ENCODE measurements at regions not wholly inside any gene's neighbourhood (a gene's known extent, or its start where the extent isn't known, plus 50 kb on each side); places are given as distances from the start of the nearest gene placed in this dataset.

DNA sequence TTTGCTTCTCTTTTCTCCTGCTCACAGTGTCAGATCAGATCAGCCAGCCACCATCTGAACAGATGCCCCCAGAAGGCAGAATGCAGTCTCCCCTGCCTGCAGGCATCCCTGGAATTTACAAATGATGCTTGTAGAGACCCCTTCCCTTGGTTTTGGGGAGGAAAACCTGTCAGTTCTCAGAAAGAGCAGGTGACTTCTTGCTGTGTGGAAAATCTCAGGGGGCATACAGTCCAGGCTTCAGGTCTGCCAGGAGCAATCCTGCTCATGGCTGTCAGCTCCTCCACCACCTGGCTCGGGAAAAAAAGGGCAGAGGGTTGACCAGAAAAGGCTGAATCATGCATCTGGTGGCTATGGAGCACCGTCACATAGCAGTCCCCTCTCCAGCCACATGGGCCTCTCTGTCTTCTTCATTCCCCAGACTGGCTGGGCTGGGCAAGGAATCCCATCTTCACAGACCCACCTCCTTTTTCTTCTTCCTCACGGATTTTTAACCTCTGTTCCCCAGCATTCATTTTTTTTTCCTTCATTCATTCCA, 107.0 kb downstream of the KCNF1 start:
- no peak for DNase-seq

GRCh38 chr2:11019614-11020013, 107.9 kb downstream of the KCNF1 start:
- DNase-seq: no peak

DNA sequence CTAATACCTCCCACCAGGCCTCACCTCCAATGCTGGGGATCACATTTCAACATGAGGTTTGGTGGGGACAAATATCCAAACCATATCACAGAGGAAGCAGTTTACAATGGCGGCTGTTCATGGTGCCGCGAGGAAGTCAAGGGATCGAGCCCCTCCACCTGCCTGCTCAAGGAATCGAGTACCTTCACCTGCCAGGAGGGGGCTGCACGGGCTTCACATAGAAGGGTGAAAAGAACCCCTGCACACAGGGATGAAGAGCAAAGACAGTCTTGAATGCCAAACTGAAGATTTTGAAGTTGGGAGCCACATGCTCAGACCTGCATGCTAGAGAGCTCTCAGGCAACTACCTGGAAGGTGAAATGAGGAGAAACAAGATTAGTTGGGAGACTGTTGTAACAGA, 110.3 kb downstream of the KCNF1 start:
- DNase-seq: no peak

DNA sequence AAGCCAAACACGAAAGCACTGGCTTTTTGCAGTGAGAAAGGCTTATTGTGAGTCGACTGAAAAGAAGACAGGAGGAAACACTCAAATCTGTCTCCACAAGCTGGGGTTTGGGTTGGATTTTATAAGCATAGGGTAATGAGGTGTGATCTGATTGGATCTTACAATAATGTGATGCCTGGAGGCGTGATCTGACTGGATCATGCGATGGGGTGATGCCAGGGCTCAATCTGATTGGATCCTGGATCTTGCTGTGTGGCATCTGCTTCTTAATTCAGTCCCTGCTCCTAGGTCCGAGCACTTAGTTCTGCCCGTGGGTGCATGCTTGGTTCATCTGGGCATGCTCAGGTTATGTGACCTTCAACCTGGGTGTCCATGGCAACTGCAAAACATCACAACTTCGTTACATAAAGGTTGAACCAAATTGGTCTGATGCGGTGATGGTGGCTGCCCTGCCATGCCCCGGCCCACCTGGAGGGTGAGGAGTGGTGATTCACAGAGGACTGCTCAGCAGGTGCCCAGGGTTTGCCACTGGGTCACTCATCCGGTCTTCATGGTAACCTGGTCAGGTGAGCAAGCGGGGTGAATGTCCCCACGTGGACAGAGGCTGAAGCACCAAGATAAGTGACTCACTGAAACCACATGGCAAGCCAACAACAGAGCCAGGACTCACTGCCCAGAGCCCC, 111.0 kb downstream of the KCNF1 start:
- DNase-seq: no peak

DNA sequence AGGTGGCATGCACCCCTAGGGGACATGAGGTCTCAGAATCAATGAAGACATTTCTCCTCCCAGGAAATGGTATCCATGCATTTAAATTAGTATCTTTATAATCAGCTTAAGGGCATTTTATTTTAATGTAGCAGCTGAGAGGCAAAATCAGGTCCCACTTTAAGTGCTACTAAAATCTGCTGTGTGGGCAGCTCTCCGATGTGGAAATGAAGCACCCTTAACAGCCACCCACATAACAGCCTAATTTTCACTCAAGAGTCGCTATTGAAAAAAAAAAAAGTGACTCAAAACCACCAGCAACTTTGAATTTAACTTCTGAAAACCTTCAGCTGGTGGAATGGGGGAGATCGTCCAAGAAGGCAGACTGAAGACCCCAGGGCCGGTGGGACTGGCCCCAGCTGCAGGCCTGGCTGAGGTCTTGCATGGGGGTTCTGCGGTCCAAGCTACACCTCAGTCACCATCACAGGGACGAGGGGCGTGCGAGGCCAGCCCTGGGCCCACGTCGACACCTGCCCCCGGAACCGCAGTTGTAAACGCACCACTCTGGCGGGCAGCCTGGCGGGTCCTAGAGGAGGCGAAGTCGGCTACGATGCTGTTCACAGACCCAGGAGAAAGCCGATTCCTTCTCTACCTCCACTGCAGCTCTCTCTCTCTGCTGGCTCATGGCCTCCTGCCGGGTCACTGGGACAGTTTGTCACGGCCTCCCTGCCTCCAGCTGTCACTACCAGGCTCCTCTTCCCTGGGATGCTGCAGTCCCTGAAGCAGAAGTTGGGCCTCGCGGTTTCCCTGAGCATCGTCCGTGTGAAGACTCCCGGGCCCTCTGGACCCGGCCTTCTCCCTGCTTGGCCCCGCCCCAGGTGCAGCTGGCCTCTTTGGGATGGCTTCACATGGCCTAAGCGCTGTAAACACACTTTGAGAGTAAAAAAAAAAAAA, 111.9 kb downstream of the KCNF1 start:
- DNase-seq: no peak

DNA sequence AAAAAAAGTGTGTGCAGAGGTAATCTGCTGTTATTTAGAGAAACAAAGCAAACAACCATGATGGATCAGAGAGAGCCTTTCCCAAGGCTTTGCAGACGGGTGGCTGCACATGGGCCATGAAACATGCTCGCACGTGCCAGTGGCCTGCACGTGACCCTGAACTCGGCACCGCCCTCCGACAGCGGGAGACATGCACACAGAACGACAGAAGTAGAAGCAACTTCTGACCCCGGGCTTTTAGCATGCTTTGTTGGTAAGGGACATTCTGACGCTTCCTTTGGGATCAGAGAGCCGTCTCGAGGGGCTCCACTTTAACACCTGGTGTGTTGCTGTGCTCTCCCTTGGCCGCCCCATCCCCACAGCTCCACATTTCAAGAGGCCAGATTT, 112.5 kb downstream of the KCNF1 start:
- DNase-seq: peak; percentile 56 to 83

GRCh38 chr2:11024687-11025086, 113.0 kb downstream of the KCNF1 start:
- no peak for DNase-seq

- DNase-seq: no peak
These were observed 114.7 kb downstream of the KCNF1 start for GRCh38 chr2:11026286-11026921.

DNA sequence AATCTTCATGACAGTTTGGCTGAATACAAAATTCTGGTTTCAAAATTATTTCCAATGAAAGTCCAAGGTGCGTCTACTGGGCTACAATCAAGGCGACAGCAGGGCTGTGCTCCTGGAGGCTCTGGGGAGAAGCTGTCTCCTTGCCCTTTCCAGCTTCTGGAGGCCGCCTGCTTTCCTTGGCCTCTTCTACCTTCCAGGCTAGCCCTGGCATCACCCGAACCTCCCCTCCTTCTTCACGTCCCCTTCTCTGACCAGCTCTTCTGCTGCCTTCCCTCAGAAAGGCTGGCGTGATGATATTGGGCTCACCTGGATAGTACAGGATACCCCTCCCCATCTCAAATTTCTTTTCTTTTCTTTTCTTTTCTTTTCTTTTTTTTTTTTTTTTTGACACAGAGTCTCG, 115.5 kb downstream of the KCNF1 start:
- DNase-seq: no peak

DNA sequence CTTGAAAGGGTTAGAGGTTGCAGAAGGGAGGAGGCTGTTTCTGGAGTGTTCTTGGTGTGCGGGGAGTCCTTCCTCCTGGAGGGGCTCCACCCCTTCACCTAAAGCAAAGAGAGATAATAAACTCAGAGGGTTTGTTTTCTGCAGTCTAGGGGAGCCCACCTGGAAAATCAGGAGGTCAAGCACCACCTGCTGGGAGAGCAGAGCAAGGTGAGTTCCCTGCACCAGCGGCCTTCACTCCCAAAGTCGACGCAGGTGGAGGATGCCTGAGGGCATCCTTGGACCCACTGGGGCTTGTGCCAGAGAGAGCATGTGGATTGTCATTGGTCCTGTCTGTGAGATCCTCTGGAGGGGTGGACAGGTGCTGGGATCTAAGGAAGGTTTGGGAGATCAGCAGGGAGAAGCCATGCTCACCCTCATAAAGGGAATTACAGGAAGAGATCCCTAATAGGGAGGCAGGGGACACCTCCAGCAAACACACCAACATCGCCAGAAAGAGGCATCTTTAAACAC, 116.7 kb downstream of the KCNF1 start:
- no peak for DNase-seq

GRCh38 chr2:11029136-11029535, 117.4 kb downstream of the KCNF1 start:
- DNase-seq: no peak

DNA sequence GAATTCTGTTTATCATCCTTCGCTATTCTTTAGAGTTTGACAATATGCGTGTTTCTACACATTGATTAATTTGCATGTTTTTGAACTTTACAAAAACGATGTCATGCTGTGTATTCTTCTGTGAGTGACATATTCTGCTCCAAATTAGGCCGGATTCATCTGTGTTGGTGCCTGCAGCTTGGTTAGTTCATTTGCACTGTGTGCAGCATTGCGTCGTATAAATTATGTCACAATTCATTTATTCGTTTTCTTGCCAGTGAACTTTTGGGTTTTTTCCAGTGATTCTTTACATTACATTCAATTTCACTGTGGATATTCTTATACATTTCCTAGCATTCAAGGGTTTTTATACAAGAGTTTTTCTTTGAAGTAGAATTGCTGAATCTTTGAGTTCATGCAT, 118.3 kb downstream of the KCNF1 start:
- DNase-seq: no peak

DNA sequence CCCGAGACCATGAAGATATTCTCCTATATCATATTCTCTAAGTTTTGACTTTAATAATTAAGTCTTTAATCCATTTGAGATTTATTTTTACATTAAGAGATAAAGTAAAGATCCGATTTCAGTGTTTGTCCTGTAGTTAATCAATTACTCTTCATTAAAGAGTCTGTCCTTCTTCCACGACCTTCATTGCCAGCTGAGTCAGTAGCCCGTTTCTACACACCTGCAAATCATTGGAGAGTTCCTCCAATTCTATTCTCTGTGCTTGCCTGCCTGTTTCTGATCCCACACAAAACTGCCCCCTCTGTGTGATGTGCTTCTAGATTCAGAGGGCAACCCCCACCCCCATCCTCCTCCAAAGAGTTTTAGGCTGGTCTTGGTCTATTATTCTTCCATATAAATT, 119.2 kb downstream of the KCNF1 start:
- no peak for DNase-seq

DNA sequence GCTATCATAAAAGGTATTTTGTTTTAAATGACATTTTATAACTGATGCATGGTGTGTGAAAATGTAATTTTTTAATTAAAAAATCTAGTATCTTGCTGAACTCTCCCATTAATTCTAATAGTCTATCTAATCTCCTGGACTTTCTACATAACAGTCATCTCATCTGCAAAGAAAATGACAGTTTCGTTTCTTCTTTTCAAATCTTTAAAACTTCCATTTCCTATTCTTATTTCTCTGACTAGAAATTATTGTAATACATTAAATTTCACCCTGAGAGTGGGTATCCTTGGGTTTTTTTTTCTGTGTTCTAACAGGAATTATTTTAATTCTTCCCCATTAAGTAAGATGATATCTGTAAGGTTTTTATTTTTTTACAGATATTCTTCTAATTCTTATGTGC, 120.1 kb downstream of the KCNF1 start:
- DNase-seq: no peak

GRCh38 chr2:11032396-11032795, 120.7 kb downstream of the KCNF1 start:
- no peak for DNase-seq

GRCh38 chr2:11033114-11033513, 121.4 kb downstream of the KCNF1 start:
- DNase-seq: no peak

- no peak for DNase-seq
These were observed 116.6 kb upstream of the SLC66A3 start for GRCh38 chr2:11038641-11039040.

GRCh38 chr2:11040992-11041391, 114.3 kb upstream of the SLC66A3 start:
- no peak for DNase-seq

DNA sequence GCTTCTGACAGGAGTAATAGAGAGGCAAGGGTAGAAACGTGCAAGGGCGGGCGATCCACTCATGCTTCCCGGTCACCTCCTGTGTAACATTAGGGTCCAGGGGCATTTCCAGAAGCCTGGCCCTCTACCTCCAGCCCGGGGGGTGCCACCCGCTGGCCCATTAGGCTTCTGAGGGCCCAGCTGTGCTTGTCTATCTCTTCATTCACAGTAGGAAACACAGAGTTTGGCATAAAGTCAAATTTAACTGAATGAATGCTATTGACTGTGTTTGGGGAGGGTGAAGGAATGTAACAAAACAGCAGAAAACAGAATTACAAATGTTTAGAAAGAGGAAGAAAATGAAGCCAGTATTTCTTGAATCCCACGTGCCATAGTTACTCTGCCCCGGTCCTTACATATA, 112.4 kb upstream of the SLC66A3 start:
- no peak for DNase-seq

DNA sequence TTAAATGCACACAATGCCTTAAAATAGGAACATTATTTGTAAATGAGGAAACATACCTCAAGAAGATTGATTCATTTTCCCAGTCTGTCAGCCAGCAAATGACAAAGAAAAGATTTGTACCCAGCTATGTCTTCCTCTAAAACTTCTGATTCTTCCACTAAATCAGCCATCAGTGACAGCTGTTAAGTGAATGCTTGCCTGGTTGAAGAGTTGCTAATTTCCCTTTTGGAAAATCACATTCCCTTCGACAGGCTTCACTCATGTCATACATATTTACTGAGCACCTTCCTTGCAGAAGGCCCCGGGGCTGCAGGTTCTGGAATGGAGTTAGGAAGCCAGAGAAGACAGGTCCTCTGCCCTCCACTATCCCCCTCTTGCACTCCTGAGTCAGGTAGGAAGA, 112.0 kb upstream of the SLC66A3 start:
- DNase-seq: no peak

- no peak for DNase-seq
These were observed 111.1 kb upstream of the SLC66A3 start for GRCh38 chr2:11044201-11044600.

DNA sequence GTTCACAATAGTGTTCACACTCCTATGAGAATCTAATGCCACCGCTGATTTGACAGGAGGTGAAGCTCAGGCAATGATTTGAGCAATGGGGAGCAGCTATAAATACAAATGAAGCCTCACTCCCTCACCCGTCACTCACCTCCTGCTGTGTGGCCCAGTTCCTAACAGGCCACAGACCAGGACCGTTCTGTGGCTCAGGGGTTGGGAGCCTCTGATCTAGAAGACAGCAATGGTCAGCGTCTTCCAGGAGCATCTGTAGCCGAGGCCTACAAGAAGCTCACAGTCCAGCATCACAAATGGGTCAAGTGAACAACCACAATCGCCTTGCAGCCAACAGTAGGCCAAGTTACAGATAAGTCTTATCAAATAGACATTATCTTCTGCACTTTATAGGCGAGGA, 110.0 kb upstream of the SLC66A3 start:
- no peak for DNase-seq

DNA sequence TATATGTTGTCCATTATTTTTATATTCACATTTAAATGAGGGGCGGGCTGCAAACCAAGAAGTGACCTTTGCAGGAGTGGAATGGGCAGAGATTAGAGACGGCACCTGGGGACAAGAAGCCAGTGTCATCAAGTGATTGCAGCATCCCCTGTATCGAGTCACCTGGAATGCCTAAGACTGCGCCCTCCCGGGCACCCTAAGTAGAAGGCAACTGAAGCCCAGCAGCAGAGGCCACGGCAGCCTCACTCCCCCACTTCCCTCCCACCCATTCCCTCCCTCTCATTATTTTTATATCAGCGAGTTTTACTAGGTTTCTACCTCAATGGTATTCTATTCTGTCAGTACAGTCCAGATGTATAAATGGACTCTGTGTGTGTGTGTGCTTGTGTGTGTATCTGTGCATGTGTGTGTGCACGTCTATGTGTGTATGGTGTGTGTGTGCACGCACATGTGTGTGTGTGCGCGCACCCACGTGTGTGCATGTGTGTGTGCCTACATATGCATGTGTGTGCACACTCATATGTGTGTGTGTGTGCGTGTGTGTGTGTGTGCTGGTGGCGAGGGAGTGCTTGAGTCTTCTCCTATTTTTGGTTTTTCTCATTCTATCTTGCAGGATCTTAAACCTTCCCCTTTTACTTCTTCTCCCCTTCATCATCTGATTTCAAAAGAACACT, 106.8 kb upstream of the SLC66A3 start:
- no peak for DNase-seq

All from NCI-H187 (cell line).